ENCODE measurements at regions not wholly inside any gene's neighbourhood (a gene's known extent, or its start where the extent isn't known, plus 50 kb on each side); places are given as distances from the start of the nearest gene placed in this dataset.

- no peak for DNase-seq
These were observed 73.2 kb upstream of the C16orf82 start for GRCh38 chr16:26993511-26993910.

- no peak for DNase-seq
These were observed 72.8 kb upstream of the C16orf82 start for GRCh38 chr16:26993963-26994362.

DNA sequence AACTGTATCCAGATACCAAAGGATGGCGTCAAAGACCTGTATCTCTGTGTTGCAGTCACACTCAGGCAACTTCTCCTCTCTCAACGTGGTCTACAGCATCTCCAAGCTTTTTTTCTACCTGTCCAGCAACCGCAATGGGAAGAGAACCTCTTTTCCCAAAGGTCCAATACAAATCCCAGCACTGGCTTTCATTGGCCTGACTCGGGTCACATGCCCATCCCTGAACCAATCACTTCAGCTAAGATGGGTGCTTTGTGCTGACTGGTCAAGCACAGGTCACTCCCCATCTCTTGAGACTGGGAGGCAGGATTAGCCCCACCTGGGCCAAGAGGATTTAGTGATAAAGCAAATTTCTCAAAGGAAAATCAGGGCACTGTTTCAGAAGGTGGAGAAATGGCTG, 71.2 kb upstream of the C16orf82 start:
- DNase-seq: no peak

DNA sequence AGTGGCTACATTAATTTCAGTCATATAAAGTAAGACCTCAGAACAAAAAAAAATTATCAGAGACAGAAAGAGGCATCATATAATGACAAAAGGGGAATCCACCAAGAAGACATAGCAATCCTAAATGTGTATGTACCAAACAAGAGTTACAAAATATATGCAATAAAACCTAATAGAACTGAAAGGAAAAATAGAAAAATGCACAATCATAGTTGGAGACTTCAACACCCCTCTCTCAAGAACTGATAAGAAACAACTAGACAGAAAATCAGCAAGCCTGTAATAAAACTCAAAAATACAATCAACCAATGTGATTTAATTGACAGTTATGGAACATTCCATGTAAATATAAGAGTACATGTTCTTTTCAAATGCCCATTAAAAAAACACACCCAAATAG, 61.3 kb upstream of the C16orf82 start:
- no peak for DNase-seq
